Skin of body (tissue), 1 donor: ENCODE measurements at regions not wholly inside any gene's neighbourhood (a gene's known extent, or its start where the extent isn't known, plus 50 kb on each side); places are given as distances from the start of the nearest gene placed in this dataset.

Source experiments
- DNase-seq: peaks from one replicate; lab custom pipeline; 2025; lab: John Stamatoyannopoulos, UW

DNA sequence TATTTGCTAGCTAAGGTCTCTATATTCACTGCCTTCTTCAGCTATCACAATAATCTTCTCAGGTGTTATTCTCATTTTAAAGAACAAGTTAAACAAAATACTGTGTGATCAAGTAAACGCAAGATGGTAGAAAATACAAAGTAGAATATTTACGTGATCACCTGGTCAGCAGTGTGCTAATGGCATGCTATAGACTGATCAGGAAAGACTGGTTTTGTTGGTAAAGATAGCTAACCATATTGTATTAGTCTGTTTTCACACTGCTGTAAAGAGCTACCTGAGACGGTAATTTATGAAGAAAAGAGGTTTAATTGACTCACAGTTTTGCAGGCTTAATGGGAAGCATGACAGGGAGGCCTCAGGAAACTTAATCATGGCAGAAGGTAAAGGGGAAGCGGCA is 50.4 kb downstream of the ZBTB38 start:
- DNase-seq = no peak

DNA sequence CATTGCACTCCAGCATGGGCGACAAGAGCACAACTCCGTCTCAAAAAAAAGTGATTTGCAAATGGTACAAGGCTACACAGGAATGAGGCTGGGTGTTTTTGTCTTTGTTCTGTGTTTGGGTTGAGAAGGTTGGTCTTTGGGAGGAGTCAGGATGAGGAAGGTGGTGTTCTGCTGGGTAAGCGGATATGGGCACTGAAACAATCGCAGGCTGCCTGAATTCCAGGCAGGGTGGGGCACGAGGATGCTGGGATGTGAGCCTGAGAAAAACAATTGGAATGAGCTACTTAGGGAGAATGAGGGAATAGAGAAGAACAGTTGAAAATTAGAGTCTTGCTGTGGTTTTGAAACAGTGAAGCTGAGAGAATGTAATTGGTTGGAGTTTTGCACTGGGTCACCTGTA is 51.6 kb downstream of the ZBTB38 start:
- no peak for DNase-seq

DNA sequence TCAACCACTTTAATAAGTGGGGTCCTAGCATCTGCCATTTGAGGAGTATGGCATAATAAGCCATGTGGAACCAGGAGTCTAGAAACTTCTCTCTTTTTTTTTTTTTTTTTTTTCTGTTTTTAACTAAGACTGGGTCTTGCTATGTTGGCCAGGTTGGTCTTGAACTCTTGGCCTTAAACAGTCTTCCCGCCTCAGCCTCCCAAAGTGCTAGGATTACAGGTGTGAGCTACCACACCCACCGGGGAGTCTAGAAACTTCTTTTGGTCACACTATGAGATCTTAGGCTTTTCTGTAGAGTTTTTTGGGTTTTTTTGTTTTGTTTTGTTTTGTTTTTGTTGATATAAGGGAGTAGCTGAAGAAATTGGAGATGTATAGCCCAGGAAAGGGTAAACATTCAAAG is 52.9 kb downstream of the ZBTB38 start:
- DNase-seq = no peak

DNA sequence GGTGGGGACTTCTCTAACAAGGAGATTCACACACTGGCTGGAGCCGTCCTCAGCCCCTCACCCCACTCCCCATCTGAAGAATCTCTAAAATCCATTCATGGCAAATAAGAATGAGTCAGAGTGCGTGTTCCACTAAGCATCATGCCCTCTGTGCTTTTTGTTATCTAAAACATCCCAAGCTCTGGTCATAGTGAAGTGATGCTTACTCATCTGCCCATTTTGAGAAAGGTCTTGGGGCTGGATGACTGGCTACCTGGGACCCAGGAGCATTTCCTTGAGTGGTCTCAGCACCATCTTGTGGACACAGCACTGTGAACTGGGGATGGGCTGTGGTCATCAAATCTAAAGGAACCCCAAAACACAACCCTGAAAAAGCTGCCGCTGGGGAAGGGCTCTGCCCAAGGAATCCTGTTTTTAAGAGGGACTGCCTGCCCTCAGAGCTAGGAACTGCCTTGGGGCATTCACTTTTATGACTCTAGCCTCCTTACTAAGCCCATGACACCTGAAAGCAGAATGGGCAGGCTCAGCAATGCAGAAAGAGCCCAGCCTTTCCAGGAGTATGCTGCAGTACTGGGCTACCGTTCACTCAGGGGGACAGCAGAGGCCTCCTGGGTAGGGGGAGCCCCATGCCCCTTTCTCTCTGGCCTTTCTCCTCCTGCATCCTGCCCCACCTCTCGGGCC is 53.5 kb downstream of the ZBTB38 start:
- DNase-seq = no peak

DNA sequence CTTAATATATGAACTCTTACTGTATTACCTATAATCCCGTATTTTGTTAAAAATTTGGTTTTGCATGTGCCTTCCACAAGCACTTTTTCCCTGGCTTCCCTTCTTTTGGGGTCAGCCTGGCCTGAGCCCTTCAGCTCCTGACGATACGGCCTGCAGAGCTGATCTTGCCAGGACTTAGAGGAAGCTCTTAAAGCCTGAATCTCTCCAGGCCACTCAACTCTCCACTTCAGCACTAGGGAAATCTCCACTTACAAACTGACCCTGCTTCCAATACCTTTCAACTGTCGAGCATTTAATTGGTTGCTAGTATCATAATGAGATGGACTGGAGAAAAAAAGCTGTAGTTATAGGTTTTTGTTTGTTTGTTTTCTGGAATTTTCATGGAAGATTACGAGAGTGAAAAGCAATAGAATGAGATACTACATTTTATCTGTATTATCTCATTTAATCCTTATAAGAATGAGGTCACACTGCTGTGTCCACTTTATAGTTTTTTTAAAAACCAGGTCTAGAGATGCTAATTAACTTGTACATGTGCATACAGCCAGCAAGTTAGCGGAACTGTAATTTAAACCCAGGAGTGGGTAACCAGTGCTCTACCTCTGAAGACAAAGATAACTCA is 54.8 kb downstream of the ZBTB38 start:
- DNase-seq = no peak

DNA sequence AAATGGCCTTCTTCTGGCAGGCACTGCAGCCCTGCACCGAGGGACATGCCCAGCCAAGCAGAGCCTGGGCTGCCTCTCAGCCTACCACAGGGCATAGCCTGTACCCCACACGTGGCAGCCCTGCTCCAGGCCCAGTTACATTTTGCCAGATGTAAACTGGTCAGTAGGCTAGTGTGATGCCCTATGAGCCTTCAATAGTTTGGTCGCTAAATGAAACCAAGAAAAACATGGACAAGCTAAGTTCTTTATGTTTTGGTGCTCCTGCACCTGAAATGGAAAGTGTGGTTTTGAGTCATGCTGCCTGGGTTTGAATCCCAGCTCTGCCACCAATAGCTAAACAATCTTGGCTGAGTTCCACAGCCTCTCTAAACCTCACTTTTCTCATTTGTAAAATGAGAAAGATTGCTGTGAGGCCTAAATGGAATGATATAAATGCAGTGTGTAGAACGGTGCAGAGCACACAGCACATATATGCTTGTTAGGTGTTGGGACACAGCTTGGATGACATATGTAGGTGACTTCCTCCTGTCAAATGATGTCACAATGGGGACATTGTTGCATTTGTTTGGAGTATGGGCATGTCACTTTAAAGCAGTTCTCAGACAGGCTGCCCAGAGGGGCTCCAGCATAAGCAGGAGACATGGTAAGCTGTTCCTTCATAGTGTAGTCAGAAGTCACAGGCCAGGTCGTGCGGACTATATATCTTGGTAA is 57.4 kb downstream of the ZBTB38 start:
- DNase-seq = no peak

DNA sequence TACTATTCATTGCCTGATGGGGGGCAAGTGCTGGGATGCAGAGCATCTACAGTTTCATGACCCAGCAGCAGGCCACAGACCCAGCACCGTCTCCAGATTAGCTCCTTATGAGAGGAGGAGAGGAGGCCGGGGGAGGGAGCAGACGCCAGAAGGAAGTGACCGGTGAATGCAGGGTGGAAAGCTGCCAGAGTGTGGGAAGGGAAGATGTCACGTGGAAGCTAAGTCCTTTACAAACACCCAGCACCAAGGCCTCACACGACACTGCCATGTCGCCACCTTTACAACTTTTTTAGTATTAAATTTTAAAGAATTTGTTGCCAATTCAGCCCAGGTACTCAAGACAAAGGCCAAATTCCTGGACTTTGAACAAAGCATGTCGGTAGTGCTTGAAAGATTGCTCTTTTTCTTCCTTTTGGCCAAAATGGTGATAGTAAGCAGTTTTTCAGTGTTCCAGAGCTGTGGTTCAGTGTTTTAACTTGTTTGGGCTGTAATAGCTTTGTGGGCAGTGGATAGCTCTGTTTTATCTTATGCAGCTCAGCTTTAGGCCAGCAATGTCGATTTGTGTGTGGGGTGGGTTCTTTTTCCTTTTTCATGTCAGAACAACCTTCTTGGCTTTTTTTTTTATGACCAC is 58.2 kb downstream of the ZBTB38 start:
- DNase-seq = peak; percentile 17

DNA sequence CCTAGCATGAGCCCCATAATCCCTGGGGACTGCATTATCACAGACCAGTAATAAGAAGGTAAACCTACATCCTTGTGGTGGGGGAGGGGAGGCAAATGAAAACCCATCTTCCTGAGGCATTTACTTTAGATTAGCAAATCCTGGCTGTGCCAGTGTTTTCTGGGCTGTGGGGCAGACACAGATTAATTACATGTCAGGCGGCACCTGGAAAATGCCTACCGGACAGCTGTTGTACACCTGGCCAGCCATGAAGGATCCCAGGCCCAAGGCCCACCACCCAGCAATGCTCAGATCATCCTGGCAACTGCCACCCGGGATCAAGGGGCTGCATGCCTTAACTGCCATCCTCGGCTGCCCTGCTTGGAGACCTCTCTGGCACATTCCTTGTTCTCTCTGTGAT is 59.1 kb upstream of the RASA2 start:
- no peak for DNase-seq

DNA sequence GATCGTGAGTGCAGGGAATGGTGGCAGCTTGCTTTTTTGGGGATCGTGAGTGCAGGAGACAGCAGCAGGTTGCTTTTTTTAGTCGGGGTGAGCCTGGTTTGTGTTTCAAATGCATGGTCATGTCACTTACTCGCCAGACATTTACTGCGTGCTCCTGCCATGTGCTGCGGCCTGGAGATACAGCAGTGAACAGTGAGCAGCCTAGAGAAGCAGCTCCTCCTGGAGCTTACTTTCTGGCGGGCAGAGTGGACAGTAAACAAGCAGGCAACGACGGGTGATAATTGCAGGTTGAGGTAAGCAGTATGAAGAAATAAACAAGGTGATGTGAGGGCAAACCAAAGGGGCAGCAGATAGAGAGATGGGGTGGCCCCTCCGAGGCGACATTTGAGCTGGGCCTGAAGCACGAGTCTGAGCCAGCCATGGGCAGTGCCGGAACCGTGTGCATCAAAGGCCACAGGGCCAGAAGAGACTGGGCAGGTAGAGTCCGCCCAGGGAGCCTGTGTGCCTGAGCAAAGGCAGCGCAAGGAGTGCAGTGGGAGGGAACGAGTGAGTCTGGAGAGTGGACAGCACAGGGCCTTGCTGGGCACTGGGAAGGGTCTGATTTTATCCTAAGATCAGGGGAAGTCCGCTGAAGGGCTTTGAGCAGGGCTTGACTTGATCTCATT is 57.3 kb upstream of the RASA2 start:
- no peak for DNase-seq

DNA sequence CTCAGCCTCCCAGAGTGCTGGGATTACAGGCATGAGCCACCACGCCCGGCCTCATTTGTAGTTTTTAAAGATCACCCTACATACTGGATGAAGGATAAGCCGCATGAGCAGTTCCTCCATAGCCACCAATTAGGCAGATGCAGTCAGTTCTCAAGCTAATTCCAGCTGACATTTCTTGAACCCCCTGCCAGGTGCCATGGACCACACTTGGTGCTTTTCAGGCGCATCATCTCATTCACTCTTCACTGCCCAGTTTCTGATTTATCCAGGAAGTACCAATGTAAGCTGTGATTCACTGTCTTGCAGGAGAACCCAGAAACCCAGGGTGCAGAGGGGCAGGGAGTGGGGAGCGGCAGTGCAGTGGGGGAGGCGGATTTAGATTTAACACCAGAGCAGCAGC is 56.5 kb upstream of the RASA2 start:
- DNase-seq = no peak

DNA sequence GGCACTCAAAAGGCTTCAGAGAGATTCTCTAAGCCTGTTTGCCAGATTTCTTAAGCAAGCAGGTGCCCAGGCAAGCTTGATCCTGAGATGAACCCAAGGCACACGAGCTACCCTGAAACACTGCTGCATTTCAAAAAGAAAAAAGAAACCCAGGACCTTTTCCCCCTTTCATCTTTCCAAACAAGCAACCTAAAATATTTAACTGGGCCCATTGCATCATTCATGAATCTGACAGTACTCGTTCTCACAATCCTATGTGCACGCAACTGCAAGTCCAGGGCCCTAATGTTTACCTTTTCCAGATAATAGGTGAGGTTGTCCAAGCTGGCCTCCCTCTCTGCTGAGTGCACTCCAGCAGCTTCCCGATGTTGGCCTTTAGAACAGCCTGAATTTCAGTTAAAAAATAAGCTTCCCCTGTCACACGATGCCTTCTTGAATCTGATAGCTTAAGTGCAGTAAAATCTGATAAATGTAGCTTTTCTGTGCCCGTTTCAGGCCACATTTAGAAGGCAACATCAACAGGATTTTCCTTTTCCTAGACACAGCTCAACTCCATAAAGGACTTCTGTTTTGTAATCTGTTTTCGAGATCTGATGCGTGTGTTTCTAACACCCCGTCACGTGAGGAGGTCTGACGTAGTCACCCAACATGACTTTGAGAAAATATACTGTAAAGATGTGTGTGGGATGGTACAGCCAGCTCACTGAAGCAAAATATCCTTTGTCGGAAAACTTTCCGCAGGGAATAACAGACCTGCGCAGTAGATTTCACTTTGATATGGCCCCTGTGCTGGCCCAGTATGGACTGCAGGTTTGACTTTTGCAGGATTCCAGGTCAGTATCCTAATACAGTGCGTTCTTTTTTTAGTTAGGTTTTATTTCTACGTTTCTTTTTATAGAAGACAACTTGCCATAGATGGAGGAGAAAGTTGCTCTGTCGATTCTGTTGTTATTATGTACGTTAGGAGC is 55.1 kb upstream of the RASA2 start:
- no peak for DNase-seq

DNA sequence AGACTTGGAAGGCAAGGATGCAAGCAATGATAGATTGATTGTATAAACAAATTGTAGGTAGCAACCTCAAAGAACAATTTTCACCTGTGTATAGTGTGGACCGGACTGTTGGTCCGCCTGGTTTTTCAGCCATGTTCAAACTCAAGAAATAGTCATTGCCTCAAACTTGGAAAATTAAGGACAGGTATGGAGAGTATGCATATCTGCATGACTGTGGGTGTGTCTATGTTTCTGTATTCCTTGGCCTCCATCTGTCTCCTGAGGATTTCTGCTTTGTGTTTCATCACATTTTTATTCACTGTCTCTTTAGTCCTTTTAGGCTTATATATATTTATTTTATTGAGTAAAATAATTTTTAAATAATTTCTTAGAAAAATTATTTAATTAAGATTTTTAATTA is 53.9 kb upstream of the RASA2 start:
- no peak for DNase-seq

DNA sequence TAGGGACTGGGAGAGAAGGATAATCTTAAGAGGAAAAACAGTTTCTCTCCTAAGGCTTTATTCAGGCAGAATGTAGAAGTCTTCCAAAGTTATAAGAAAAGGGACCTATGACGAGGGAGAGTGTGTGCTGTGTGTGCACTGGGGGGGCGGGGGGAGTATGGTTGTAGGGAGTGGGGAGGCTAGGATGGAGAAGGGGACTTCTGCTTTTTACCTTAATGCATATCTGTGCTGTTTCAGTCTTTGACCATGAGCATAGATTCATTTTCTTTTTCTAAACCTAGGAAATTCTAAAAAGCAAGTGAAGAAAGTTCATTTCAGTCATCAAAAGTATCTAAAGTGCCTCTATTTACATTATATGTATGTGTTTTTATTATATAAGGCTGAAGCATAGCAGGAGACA is 52.6 kb upstream of the RASA2 start:
- DNase-seq = no peak

DNA sequence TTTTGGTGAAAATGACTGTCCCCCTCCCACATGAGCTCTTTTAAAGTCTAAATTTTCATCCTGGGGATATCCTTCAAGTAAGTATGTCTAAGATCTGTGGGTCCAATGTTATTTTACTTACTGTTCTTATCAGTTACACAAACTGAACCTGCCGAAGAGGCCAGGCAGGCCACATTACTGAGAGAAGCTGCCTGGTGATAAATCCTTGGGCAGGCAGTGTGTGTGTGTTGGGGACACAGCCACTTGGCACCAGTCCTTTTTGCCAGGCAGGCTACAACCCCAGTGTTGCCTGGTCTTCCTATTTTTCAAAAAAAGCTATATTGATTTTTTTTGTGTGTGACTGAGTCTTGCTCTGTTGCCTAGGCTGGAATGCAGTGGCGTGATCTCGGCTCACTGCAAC is 50.6 kb upstream of the RASA2 start:
- no peak for DNase-seq
